Hepatocyte (in vitro differentiated cells): ENCODE measurements at regions not wholly inside any gene's neighbourhood (a gene's known extent, or its start where the extent isn't known, plus 50 kb on each side); places are given as distances from the start of the nearest gene placed in this dataset.

Experiments used
- DNase-seq: peaks from one replicate; pipeline ENCODE4 v3.0.0-alpha.2; 2016; ENCODE audit warnings: low spot score
- H2AFZ ChIP-seq: fragments of 200-600 bp; sonication (generic); 2 replicates; pipeline ENCODE4 v1.6.0; 2016; ENCODE audit warnings: antibody characterized with exemption, mild to moderate bottlenecking
- H3K27ac ChIP-seq: fragments of 200-600 bp; sonication (generic); 2 replicates; pipeline ENCODE4 v1.5.1; 2016; ENCODE audit warnings: mild to moderate bottlenecking
- H3K27me3 ChIP-seq: fragments of 200-600 bp; sonication (generic); 2 replicates; pipeline ENCODE4 v1.6.1; 2016
- H3K36me3 ChIP-seq: fragments of 200-600 bp; sonication (generic); replicated peaks from 2 replicates; pipeline ENCODE4 v1.5.1; 2016; ENCODE audit warnings: low read depth; ENCODE audit not compliant: insufficient read depth
- H3K4me1 ChIP-seq: fragments of 200-600 bp; sonication (generic); 2 replicates; pipeline ENCODE4 v1.5.1; 2016; ENCODE audit warnings: mild to moderate bottlenecking, moderate library complexity; ENCODE audit not compliant: insufficient read depth
- H3K4me2 ChIP-seq: fragments of 200-600 bp; sonication (generic); 2 replicates; pipeline ENCODE4 v1.6.0; 2016
- H3K4me3 ChIP-seq: fragments of 200-600 bp; sonication (generic); 2 replicates; pipeline ENCODE4 v1.5.1; 2016; ENCODE audit warnings: mild to moderate bottlenecking
- H3K79me2 ChIP-seq: fragments of 200-600 bp; sonication (generic); 2 replicates; pipeline ENCODE4 v1.6.0; 2017; ENCODE audit warnings: mild to moderate bottlenecking
- H3K9me2 ChIP-seq: fragments of 200-600 bp; sonication (generic); replicated peaks from 2 replicates; pipeline ENCODE4 v1.6.0; 2017; ENCODE audit warnings: mild to moderate bottlenecking; ENCODE audit not compliant: insufficient read depth
- H3K9me3 ChIP-seq: fragments of 200-600 bp; sonication (generic); 2 replicates; pipeline ENCODE4 v1.5.1; 2016; ENCODE audit warnings: low read depth, mild to moderate bottlenecking
- H4K20me1 ChIP-seq: fragments of 200-600 bp; sonication (generic); 2 replicates; pipeline ENCODE4 v1.6.0; 2016; ENCODE audit warnings: mild to moderate bottlenecking; ENCODE audit not compliant: insufficient read depth, poor library complexity, severe bottlenecking
- CTCF ChIP-seq: fragments of 200-600 bp; sonication (generic); IDR thresholded peaks from 2 replicates; pipeline ENCODE4 v1.5.1; 2016; ENCODE audit warnings: antibody characterized with exemption, mild to moderate bottlenecking; ENCODE audit not compliant: poor library complexity
- EZH2 ChIP-seq: fragments of 200-600 bp; sonication (generic); IDR thresholded peaks from 2 replicates; pipeline ENCODE4 v1.6.1; 2016; ENCODE audit warnings: antibody characterized with exemption, mild to moderate bottlenecking, borderline replicate concordance
- EZH2phosphoT487 ChIP-seq: fragments of 200-600 bp; sonication (generic); IDR thresholded peaks from one replicate; pipeline ENCODE4 v1.6.1; 2018; ENCODE audit warnings: antibody characterized with exemption, mild to moderate bottlenecking, low read depth, moderate library complexity; ENCODE audit not compliant: unreplicated experiment, severe bottlenecking
- WGBS: methylation state at CpG from one replicate; pipeline ENCODE4 v1.1.6; 2016; ENCODE audit warnings: low lambda C conversion rate; ENCODE audit errors: missing lambda C conversion rate; 5-methylcytosine and 5-hydroxymethylcytosine counted together

DNA sequence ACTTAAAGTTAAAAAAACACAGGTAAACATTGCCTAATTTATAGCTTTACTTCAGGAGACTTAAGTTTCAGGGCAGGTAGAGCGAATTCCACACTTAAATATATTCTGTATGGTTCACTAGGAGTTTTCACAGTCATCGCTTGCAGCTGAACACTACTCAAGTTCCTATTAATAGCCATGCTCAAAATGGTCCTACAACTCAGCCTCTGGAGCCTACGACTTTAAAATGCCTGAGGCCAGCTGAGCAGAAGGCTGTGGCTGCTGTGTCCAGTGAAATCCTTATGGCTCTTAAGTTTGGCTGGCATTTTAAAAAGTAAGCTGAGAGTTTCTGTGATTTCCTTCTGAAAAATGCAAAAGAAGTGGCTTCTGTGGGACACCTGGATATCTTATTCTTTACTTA is 105.4 kb upstream of the GLI3 start:
- H3K9me3 ChIP-seq = no peaks in the 10 kb centered on the region

DNA sequence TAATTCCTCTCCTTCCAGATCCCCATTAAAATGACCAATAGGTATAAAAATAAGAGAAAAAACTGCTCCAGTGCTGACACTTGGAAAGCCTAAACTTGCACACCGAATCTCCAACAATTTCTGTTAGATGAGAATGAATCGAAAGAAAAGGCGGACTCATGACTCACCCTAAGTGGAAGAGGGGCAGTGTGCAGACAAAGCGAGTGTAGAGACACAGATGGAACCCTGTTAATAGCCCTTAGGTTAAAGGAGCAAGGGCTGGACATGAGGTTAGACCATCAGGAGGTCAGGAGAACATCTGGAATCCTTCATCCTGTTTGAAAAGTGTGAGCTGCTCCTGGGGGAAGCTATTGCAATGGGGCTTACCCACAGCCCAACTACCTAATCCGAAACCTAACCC is 103.4 kb upstream of the GLI3 start:
- WGBS = 88% methylated on average over 5 of the region's 5 CpGs

More for the DNA sequence above, 105.4 kb upstream of the GLI3 start:
- H3K79me2 ChIP-seq = no peaks in the 10 kb centered on the region
- 72% methylated on average over 3 of the region's 3 CpGs for WGBS
- no peaks in the 10 kb centered on the region for H3K9me2 ChIP-seq
- no peak overlapping the region for H3K4me3 ChIP-seq
- no peak overlapping the region for H3K27ac ChIP-seq
- no peaks in the 10 kb centered on the region for H4K20me1 ChIP-seq
- TF ChIP-seq EZH2phosphoT487 = no peak
- no peak for TF ChIP-seq CTCF
- TF ChIP-seq EZH2 = no peak
- H3K27me3 ChIP-seq = no peaks in the 10 kb centered on the region
- no peak for DNase-seq
- no peak overlapping the region for H2AFZ ChIP-seq
- no peaks in the 10 kb centered on the region for H3K36me3 ChIP-seq
- no peaks in the 10 kb centered on the region for H3K4me1 ChIP-seq
- no peak overlapping the region for H3K4me2 ChIP-seq

DNA sequence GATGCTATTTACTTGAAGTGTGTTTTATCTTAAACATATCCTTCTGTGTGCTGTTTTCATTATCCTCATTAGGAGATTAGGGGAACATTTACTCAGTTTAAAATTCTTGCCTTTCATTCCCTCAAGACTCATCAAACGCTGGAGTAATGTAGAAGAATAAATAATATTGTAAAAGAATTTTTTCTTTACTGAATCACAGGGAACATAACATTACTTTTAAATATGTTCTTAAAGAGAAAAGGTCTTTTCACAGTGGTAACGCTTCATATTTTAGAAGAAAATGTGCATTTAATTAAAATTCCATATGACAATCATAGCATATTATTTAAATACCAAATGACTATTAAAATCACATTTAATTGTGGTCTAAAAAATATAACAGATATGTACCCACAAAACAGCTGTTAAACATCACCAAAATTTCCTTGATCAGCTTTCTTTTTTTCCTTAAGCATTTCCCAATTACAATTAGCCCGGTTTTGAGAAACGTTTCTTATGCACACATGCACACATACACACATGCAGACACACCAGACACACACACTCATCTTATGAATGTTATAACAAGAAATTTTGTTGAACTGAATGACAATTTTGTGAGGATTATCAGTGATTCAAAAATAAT is 102.0 kb upstream of the GLI3 start:
- Histone ChIP-seq H3K27ac (no peak overlapping the region), H2AFZ (no peak overlapping the region), H3K9me2 (no peaks in the 10 kb centered on the region), H3K4me3 (no peak overlapping the region), H3K4me1 (no peaks in the 10 kb centered on the region), H3K79me2 (no peaks in the 10 kb centered on the region), H3K9me3 (no peaks in the 10 kb centered on the region), H3K27me3 (no peaks in the 10 kb centered on the region), H3K36me3 (no peaks in the 10 kb centered on the region), H3K4me2 (no peak overlapping the region), H4K20me1 (no peaks in the 10 kb centered on the region)
- TF ChIP-seq CTCF (no peak), EZH2phosphoT487 (no peak), EZH2 (no peak)
- WGBS = 53% methylated on average over 4 of the region's 4 CpGs
- no peak for DNase-seq

More for the DNA sequence above, 103.4 kb upstream of the GLI3 start:
- Histone ChIP-seq H4K20me1 (no peaks in the 10 kb centered on the region), H3K9me2 (no peaks in the 10 kb centered on the region), H3K79me2 (no peaks in the 10 kb centered on the region), H3K36me3 (no peaks in the 10 kb centered on the region), H3K4me1 (no peaks in the 10 kb centered on the region), H2AFZ (no peak overlapping the region), H3K4me3 (no peak overlapping the region), H3K4me2 (no peak overlapping the region), H3K27me3 (no peaks in the 10 kb centered on the region), H3K9me3 (no peaks in the 10 kb centered on the region), H3K27ac (no peak overlapping the region)
- TF ChIP-seq EZH2phosphoT487 = no peak
- no peak for TF ChIP-seq EZH2
- TF ChIP-seq CTCF = no peak
- DNase-seq = no peak

DNA sequence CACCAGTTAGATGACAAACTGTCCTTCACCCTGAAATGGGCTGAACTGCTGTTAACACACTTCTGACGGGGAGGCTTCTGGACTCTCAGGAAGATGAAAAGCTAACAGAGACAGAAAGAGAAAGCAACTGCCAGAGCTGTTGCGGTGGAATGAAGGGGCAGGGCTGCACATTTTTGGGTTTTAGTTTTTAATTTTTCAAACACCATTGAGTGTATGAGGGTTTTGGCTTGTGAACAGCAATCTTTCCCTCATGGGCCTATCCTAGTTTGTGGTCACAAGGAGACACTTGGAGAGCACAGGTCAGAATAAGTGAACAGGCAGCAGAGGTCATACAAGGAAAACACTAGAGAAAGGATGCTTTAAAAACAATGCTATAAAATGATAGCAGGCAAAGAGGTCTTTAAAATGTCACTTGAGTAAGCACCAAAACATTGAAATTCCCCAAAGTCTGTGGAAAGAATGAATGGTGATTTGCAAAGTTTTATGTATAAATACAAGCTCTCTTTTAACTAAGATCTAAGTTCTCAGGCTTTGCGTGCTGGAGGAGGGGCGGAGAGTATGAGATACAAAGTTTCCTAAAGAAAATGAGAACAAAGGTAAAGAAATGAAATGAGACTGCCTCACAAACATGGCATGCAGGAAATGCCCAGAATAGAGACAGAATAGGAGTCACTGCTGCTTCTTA is 101.4 kb upstream of the GLI3 start:
- WGBS = 44% methylated on average over 4 of the region's 4 CpGs
- H2AFZ ChIP-seq = no peak overlapping the region

More for the DNA sequence above, 101.4 kb upstream of the GLI3 start:
- Histone ChIP-seq H3K4me1 (no peaks in the 10 kb centered on the region), H3K27me3 (no peaks in the 10 kb centered on the region), H3K36me3 (no peaks in the 10 kb centered on the region), H4K20me1 (no peaks in the 10 kb centered on the region), H3K4me3 (no peak overlapping the region), H3K4me2 (peak overlapping the region; percentile 43), H3K9me3 (no peaks in the 10 kb centered on the region), H3K27ac (peak overlapping the region; percentile 57), H3K9me2 (no peaks in the 10 kb centered on the region), H3K79me2 (no peaks in the 10 kb centered on the region)
- no peak for DNase-seq
- no peak for TF ChIP-seq EZH2phosphoT487
- no peak for TF ChIP-seq CTCF
- no peak for TF ChIP-seq EZH2
